ENCODE measurements at regions not wholly inside any gene's neighbourhood (a gene's known extent, or its start where the extent isn't known, plus 50 kb on each side); places are given as distances from the start of the nearest gene placed in this dataset.

DNA sequence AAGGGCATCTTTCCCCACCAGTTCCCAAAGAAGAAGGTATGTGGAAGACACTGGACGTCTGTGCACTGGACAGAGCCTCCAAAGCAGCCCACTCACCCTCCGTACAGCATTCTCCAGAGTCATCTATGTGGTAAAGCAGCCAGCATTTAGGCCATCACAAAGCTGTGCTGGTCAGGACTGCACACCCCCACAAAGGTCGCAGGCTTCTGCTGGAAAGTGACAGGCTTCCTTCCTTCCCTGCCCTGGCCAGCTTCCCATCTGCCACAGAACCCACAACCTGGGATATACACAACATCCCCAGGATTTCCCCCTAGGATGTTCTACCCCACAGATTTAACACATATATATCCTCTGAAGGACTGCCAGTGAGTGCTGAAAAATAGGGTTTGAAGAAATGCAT lies 64.6 kb upstream of the GALNT15 start:
- no peak for DNase-seq (ENCODE audit: low read depth in 2 of 2)

GRCh38 chr3:16112910-16113504 lies 61.5 kb upstream of the GALNT15 start:
- no peak for DNase-seq (ENCODE audit: low read depth in 2 of 2)

DNA sequence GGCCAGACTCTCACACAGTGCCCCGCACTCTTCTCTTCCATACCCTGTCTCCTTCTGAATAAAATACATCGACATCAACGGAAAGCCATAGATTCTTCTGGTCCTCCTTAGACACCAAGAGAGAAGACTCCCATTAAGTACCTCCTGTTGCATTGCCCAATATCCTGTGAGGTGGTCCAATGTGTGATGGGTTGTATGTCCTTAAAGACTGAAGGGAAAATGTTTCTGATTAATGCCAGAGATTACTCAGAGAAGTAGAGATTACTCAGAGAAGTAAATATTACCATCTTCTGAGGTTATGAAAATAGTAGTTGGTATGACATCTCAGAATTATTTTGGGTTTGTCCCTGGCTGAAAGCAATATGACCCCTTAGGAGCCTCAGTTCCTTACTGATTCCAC lies 60.8 kb upstream of the GALNT15 start:
- DNase-seq (ENCODE audit: low read depth in 2 of 2), result no peak

DNA sequence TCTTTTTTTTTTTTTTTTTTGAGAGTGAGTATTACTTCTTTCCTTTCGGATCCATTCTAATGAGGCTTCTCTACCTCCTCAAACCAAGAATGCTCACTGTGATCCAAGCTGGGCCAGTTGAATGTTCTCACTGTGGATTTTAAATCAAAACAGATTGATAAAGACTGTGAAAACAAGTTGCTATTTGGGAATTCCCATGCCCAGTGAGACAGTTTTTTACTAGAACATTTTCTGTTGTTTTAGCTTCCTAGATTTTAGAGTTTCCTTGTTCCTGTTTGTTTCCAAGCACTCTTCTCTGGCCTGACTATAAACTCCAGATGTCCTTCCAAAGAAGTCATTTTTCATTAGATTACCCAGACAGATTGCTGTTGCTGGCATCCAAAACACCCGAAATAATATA lies 60.1 kb upstream of the GALNT15 start:
- DNase-seq (ENCODE audit: low read depth in 2 of 2), result no peak

- no peak for DNase-seq (ENCODE audit: low read depth in 2 of 2)
These were observed 59.5 kb upstream of the GALNT15 start for GRCh38 chr3:16114930-16115329.

DNA sequence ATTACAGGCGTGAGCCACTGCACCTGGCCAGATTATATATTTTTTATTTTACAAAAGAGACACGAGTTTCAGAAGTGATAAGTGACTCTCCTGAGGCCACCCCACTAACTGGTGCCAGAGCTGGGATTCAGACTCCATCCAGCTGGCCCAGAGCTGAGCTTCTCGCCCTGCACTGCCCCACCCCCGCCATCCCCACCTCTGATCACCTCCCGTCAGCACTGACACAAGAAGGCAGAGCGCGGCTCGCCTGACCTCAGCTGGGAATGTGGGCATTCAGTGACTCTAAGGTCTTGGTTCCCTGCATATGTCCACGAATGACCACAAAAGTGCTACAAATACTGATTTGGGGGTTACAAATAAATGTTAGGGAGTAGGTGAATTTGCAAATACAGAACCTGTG lies 56.1 kb upstream of the GALNT15 start:
- no peak for DNase-seq (ENCODE audit: low read depth in 2 of 2)

GRCh38 chr3:16119887-16120286 lies 54.6 kb upstream of the GALNT15 start:
- DNase-seq (ENCODE audit: low read depth in 2 of 2), result no peak

GRCh38 chr3:16121391-16121790 lies 53.1 kb upstream of the GALNT15 start:
- DNase-seq (ENCODE audit: low read depth in 2 of 2), result no peak

GRCh38 chr3:16122155-16122554 lies 52.3 kb upstream of the GALNT15 start:
- no peak for DNase-seq (ENCODE audit: low read depth in 2 of 2)

- no peak for DNase-seq (ENCODE audit: low read depth in 2 of 2)
These were observed 51.8 kb upstream of the GALNT15 start for GRCh38 chr3:16122661-16123060.

DNA sequence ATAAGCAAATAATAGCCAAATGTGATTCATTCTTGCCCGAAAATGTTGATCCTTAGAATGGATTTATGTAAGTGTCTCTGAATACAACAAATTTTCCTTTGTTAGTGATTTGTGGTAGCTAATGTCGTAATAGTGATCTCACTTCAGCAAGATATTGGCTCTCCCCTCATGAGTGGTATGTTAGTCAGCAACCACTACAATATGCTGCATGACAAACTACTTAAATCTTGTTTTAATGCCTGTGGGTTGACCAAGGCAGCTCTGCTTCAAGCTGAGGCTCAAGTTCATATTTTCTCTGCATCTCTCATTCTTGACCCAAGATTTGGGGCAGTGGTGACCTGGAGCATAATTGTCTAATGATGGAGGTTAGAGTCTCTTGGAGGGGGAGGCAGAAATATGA lies 49.8 kb upstream of the GALNT15 start:
- DNase-seq (ENCODE audit: low read depth in 2 of 2), result no peak

All from stimulated activated CD4-positive, alpha-beta T cell treated with anti-CD3 and anti-CD28 coated beads, Interleukin-1b, Interleukin-23, amount 100 ng/mL, for 4 hours (primary cell).